ENCODE measurements at regions not wholly inside any gene's neighbourhood (a gene's known extent, or its start where the extent isn't known, plus 50 kb on each side); places are given as distances from the start of the nearest gene placed in this dataset.

DNA sequence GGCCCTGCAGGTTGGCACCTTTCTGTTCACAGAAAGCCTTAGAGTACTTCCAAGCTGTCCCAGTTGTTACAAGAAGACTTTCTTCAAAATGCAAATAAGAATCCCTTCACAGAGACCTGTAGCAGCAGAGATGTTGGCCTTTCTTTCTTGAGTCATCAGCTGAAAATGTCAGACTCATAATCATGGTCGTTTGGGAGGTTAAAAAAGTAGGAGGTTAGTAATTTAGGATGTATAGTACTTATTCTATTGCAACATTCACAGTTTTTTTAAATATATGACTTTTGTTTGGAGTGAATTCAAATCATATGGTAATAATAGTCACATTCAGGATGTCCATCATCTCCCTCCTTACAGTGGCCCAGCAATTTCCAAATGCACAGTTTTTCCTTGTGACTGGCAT is 223.9 kb upstream of the GLI3 start:
- H3K4me3 ChIP-seq (ENCODE audit: low read depth in 1 of 2, low read length in 2 of 2) = no peak overlapping the region
- no peaks in the 10 kb centered on the region for H3K4me1 ChIP-seq (ENCODE audit: control insufficient read depth in 2 of 2, insufficient read depth in 2 of 2, low read length in 1 of 2)
- no peaks in the 10 kb centered on the region for H3K36me3 ChIP-seq (ENCODE audit: control insufficient read depth in 2 of 2, insufficient read depth in 2 of 2, low read length in 1 of 2)
- no peak overlapping the region for H3K27ac ChIP-seq (ENCODE audit: low read depth in 2 of 2, low read length in 1 of 2)
- H3K9me3 ChIP-seq (ENCODE audit: control insufficient read depth in 2 of 2, insufficient read depth in 1 of 2, low read depth in 1 of 2, low read length in 1 of 2) = peaks cover 0 to 3% of the 10 kb centered on the region in 2 donors
- no peaks in the 10 kb centered on the region for H3K27me3 ChIP-seq (ENCODE audit: control insufficient read depth in 1 of 2, insufficient read depth in 2 of 2, low read length in 2 of 2)
- 43% methylated on average over 1 of the region's 1 CpG for WGBS, 2 donors

- Histone ChIP-seq H3K27me3 (ENCODE audit: control insufficient read depth in 1 of 2, insufficient read depth in 2 of 2, low read length in 2 of 2) (no peaks in the 10 kb centered on the region), H3K36me3 (ENCODE audit: control insufficient read depth in 2 of 2, insufficient read depth in 2 of 2, low read length in 1 of 2) (no peaks in the 10 kb centered on the region), H3K27ac (ENCODE audit: low read depth in 2 of 2, low read length in 1 of 2) (no peak overlapping the region), H3K9me3 (ENCODE audit: control insufficient read depth in 2 of 2, insufficient read depth in 1 of 2, low read depth in 1 of 2, low read length in 1 of 2) (peaks cover 0 to 3% of the 10 kb centered on the region in 2 donors), H3K4me3 (ENCODE audit: low read depth in 1 of 2, low read length in 2 of 2) (no peak overlapping the region), H3K4me1 (ENCODE audit: control insufficient read depth in 2 of 2, insufficient read depth in 2 of 2, low read length in 1 of 2) (no peaks in the 10 kb centered on the region)
- WGBS, 2 donors = 77 to 82% methylated on average over 2 of the region's 2 CpGs
Measured at GRCh38 chr7:42460148-42460547, 223.1 kb upstream of the GLI3 start.

DNA sequence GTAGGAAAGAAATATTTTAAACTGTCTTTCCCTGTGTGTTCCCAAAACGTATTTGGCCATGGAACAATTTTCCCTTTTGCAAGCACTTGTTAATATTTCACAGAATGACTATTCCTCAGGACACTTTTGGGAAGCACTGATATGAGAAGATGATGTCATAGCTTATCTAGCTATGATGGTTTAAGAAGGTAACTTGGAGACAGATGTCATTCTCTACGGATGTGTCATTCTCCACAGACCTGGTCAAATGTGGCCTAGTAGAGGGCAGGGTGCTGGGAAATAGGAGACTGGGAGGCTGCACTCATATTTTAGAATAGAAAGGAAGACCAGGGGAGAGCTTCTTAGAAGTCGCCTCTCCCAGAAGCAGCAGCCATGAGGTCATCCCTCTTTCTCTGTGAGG is 220.7 kb upstream of the GLI3 start:
- no peaks in the 10 kb centered on the region for H3K27me3 ChIP-seq (ENCODE audit: control insufficient read depth in 1 of 2, insufficient read depth in 2 of 2, low read length in 2 of 2)
- peaks cover 0 to 3% of the 10 kb centered on the region in 2 donors for H3K9me3 ChIP-seq (ENCODE audit: control insufficient read depth in 2 of 2, insufficient read depth in 1 of 2, low read depth in 1 of 2, low read length in 1 of 2)
- WGBS, 2 donors = 81 to 86% methylated on average over 3 of the region's 3 CpGs

DNA sequence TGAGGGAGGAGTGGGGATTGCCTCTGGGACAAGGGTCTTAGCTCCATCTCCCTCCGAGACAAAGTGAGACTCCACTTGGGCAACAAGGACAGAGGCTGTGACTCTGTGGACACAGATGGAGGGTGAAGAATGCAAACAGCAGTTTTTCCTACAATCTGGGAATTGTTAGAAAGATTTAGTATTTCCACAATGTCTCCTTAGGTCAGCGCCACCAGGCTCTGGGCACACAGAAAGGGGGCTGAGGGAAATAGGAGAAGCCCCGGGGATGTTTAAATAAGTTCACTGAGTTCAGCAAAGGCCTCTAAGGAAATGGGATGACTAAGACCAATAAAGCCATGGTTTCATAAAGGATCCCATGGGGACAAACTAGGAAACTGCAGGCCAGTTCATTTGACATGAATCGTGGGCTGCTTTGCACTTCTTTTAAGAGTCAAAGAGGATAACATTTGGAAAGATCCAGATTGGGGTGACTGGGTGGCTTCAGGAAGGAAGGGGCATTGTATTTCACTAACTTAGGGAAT is 219.8 kb upstream of the GLI3 start:
- H3K36me3 ChIP-seq (ENCODE audit: control insufficient read depth in 2 of 2, insufficient read depth in 2 of 2, low read length in 1 of 2) = no peaks in the 10 kb centered on the region
- WGBS, 2 donors = 68 to 74% methylated on average over 4 of the region's 4 CpGs
- no peaks in the 10 kb centered on the region for H3K27me3 ChIP-seq (ENCODE audit: control insufficient read depth in 1 of 2, insufficient read depth in 2 of 2, low read length in 2 of 2)
- H3K4me3 ChIP-seq (ENCODE audit: low read depth in 1 of 2, low read length in 2 of 2) = no peak overlapping the region
- H3K9me3 ChIP-seq (ENCODE audit: control insufficient read depth in 2 of 2, insufficient read depth in 1 of 2, low read depth in 1 of 2, low read length in 1 of 2) = no peaks in the 10 kb centered on the region
- H3K27ac ChIP-seq (ENCODE audit: low read depth in 2 of 2, low read length in 1 of 2) = no peak overlapping the region
- no peaks in the 10 kb centered on the region for H3K4me1 ChIP-seq (ENCODE audit: control insufficient read depth in 2 of 2, insufficient read depth in 2 of 2, low read length in 1 of 2)

More for the DNA sequence above, 220.7 kb upstream of the GLI3 start:
- H3K4me3 ChIP-seq (ENCODE audit: low read depth in 1 of 2, low read length in 2 of 2) = no peak overlapping the region
- H3K4me1 ChIP-seq (ENCODE audit: control insufficient read depth in 2 of 2, insufficient read depth in 2 of 2, low read length in 1 of 2) = no peaks in the 10 kb centered on the region
- H3K27ac ChIP-seq (ENCODE audit: low read depth in 2 of 2, low read length in 1 of 2) = no peak overlapping the region
- H3K36me3 ChIP-seq (ENCODE audit: control insufficient read depth in 2 of 2, insufficient read depth in 2 of 2, low read length in 1 of 2) = no peaks in the 10 kb centered on the region

DNA sequence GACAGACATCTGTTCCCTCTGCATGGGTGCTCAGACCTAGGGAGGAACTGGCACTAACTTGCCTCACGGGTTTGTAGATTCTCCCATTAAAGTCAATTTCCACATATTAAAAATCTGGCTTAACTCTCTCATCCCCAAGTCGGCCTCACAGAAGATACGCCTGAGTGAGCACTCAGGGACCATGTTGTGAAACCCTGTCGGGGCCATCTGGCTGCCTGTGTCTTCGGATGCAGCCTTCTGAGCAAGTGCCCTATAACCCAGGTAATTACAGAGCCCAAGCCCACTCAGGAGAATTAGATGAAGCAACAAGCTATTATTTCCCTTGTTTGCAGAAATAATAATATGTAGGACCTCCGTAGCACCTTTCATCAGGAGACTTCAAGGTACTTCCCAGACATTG is 219.3 kb upstream of the GLI3 start:
- H3K27ac ChIP-seq (ENCODE audit: low read depth in 2 of 2, low read length in 1 of 2) = no peak overlapping the region
- 80 to 90% methylated on average over 6 of the region's 6 CpGs for WGBS, 2 donors

GRCh38 chr7:42453931-42454361 is 216.9 kb upstream of the GLI3 start:
- no peak overlapping the region for H3K27ac ChIP-seq (ENCODE audit: low read depth in 2 of 2, low read length in 1 of 2)
- H3K4me1 ChIP-seq (ENCODE audit: control insufficient read depth in 2 of 2, insufficient read depth in 2 of 2, low read length in 1 of 2) = no peaks in the 10 kb centered on the region
- H3K36me3 ChIP-seq (ENCODE audit: control insufficient read depth in 2 of 2, insufficient read depth in 2 of 2, low read length in 1 of 2) = no peaks in the 10 kb centered on the region
- H3K9me3 ChIP-seq (ENCODE audit: control insufficient read depth in 2 of 2, insufficient read depth in 1 of 2, low read depth in 1 of 2, low read length in 1 of 2) = no peaks in the 10 kb centered on the region
- 67 to 75% methylated on average over 9 of the region's 9 CpGs for WGBS, 2 donors
- H3K4me3 ChIP-seq (ENCODE audit: low read depth in 1 of 2, low read length in 2 of 2) = no peak overlapping the region
- H3K27me3 ChIP-seq (ENCODE audit: control insufficient read depth in 1 of 2, insufficient read depth in 2 of 2, low read length in 2 of 2) = no peaks in the 10 kb centered on the region

More for the DNA sequence above, 219.3 kb upstream of the GLI3 start:
- Histone ChIP-seq H3K27me3 (ENCODE audit: control insufficient read depth in 1 of 2, insufficient read depth in 2 of 2, low read length in 2 of 2) (no peaks in the 10 kb centered on the region), H3K36me3 (ENCODE audit: control insufficient read depth in 2 of 2, insufficient read depth in 2 of 2, low read length in 1 of 2) (no peaks in the 10 kb centered on the region), H3K9me3 (ENCODE audit: control insufficient read depth in 2 of 2, insufficient read depth in 1 of 2, low read depth in 1 of 2, low read length in 1 of 2) (no peaks in the 10 kb centered on the region), H3K4me1 (ENCODE audit: control insufficient read depth in 2 of 2, insufficient read depth in 2 of 2, low read length in 1 of 2) (no peaks in the 10 kb centered on the region), H3K4me3 (ENCODE audit: low read depth in 1 of 2, low read length in 2 of 2) (no peak overlapping the region)

GRCh38 chr7:42452356-42452755 is 215.3 kb upstream of the GLI3 start:
- Histone ChIP-seq H3K36me3 (ENCODE audit: control insufficient read depth in 2 of 2, insufficient read depth in 2 of 2, low read length in 1 of 2) (no peaks in the 10 kb centered on the region), H3K27me3 (ENCODE audit: control insufficient read depth in 1 of 2, insufficient read depth in 2 of 2, low read length in 2 of 2) (no peaks in the 10 kb centered on the region), H3K27ac (ENCODE audit: low read depth in 2 of 2, low read length in 1 of 2) (no peak overlapping the region), H3K4me3 (ENCODE audit: low read depth in 1 of 2, low read length in 2 of 2) (no peak overlapping the region), H3K4me1 (ENCODE audit: control insufficient read depth in 2 of 2, insufficient read depth in 2 of 2, low read length in 1 of 2) (no peaks in the 10 kb centered on the region), H3K9me3 (ENCODE audit: control insufficient read depth in 2 of 2, insufficient read depth in 1 of 2, low read depth in 1 of 2, low read length in 1 of 2) (peaks cover 0 to 4% of the 10 kb centered on the region in 2 donors)
- 63 to 69% methylated on average over 4 of the region's 4 CpGs for WGBS, 2 donors

GRCh38 chr7:42449431-42449830 is 212.4 kb upstream of the GLI3 start:
- H3K27me3 ChIP-seq (ENCODE audit: control insufficient read depth in 1 of 2, insufficient read depth in 2 of 2, low read length in 2 of 2) = no peaks in the 10 kb centered on the region
- H3K4me1 ChIP-seq (ENCODE audit: control insufficient read depth in 2 of 2, insufficient read depth in 2 of 2, low read length in 1 of 2) = no peaks in the 10 kb centered on the region
- WGBS, 2 donors = 88 to 94% methylated on average over 5 of the region's 5 CpGs

GRCh38 chr7:42448901-42449300 is 211.9 kb upstream of the GLI3 start:
- H3K9me3 ChIP-seq (ENCODE audit: control insufficient read depth in 2 of 2, insufficient read depth in 1 of 2, low read depth in 1 of 2, low read length in 1 of 2) = peaks cover 0 to 4% of the 10 kb centered on the region in 2 donors
- no peak overlapping the region for H3K4me3 ChIP-seq (ENCODE audit: low read depth in 1 of 2, low read length in 2 of 2)
- H3K4me1 ChIP-seq (ENCODE audit: control insufficient read depth in 2 of 2, insufficient read depth in 2 of 2, low read length in 1 of 2) = no peaks in the 10 kb centered on the region
- no peaks in the 10 kb centered on the region for H3K36me3 ChIP-seq (ENCODE audit: control insufficient read depth in 2 of 2, insufficient read depth in 2 of 2, low read length in 1 of 2)
- no peak overlapping the region for H3K27ac ChIP-seq (ENCODE audit: low read depth in 2 of 2, low read length in 1 of 2)
- no peaks in the 10 kb centered on the region for H3K27me3 ChIP-seq (ENCODE audit: control insufficient read depth in 1 of 2, insufficient read depth in 2 of 2, low read length in 2 of 2)
- WGBS, 2 donors = 63 to 73% methylated on average over 1 of the region's 1 CpG

More at GRCh38 chr7:42449431-42449830, 212.4 kb upstream of the GLI3 start:
- H3K27ac ChIP-seq (ENCODE audit: low read depth in 2 of 2, low read length in 1 of 2) = no peak overlapping the region
- peaks cover 0 to 4% of the 10 kb centered on the region in 2 donors for H3K9me3 ChIP-seq (ENCODE audit: control insufficient read depth in 2 of 2, insufficient read depth in 1 of 2, low read depth in 1 of 2, low read length in 1 of 2)
- H3K36me3 ChIP-seq (ENCODE audit: control insufficient read depth in 2 of 2, insufficient read depth in 2 of 2, low read length in 1 of 2) = no peaks in the 10 kb centered on the region
- no peak overlapping the region for H3K4me3 ChIP-seq (ENCODE audit: low read depth in 1 of 2, low read length in 2 of 2)

- no peak overlapping the region for H3K27ac ChIP-seq (ENCODE audit: low read depth in 2 of 2, low read length in 1 of 2)
- no peak overlapping the region for H3K4me3 ChIP-seq (ENCODE audit: low read depth in 1 of 2, low read length in 2 of 2)
- no peaks in the 10 kb centered on the region for H3K36me3 ChIP-seq (ENCODE audit: control insufficient read depth in 2 of 2, insufficient read depth in 2 of 2, low read length in 1 of 2)
- no peaks in the 10 kb centered on the region for H3K4me1 ChIP-seq (ENCODE audit: control insufficient read depth in 2 of 2, insufficient read depth in 2 of 2, low read length in 1 of 2)
- no peaks in the 10 kb centered on the region for H3K27me3 ChIP-seq (ENCODE audit: control insufficient read depth in 1 of 2, insufficient read depth in 2 of 2, low read length in 2 of 2)
- H3K9me3 ChIP-seq (ENCODE audit: control insufficient read depth in 2 of 2, insufficient read depth in 1 of 2, low read depth in 1 of 2, low read length in 1 of 2) = peaks cover under 1 to 4% of the 10 kb centered on the region in 2 donors
Measured at GRCh38 chr7:42445691-42446090, 208.7 kb upstream of the GLI3 start.

Measured in esophagus (tissue), 2 donors.